ENCODE measurements at regions not wholly inside any gene's neighbourhood (a gene's known extent, or its start where the extent isn't known, plus 50 kb on each side); places are given as distances from the start of the nearest gene placed in this dataset.

DNA sequence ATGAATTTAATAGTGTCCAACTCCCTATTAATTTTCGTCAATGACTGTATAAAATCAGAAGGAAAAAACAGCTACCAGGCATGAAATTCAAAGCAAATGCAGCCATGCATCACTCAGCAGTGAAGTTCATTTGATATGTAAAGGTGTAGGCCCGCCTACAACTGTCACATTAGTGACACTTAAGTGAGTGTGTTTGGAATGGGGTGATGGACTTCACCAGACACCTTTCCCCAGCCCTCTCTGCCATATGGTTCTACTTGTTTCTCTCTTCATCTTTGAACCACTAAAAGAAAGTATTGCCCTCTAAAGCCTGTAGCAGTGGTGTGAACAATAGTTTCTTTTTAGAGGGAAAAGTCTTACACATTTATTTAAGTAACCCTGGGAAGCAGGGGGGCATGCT, 124.0 kb downstream of the SIPA1L2 start:
- H3K27me3 ChIP-seq (ENCODE audit: control insufficient read depth in 1 of 2, insufficient read depth in 2 of 2, low read length in 1 of 2), result no peaks in the 10 kb centered on the region
- no peak overlapping the region for H3K4me3 ChIP-seq (ENCODE audit: low read length in 2 of 2)
- DNase-seq (no peak), ATAC-seq (ENCODE audit: low FRiP score) (no peak)
- intact Hi-C loops (cut with DNase I), result no loop called here
- H3K27ac ChIP-seq (ENCODE audit: low read depth in 1 of 2, low read length in 2 of 2), result no peak overlapping the region
- no peaks in the 10 kb centered on the region for H3K4me1 ChIP-seq (ENCODE audit: control insufficient read depth in 1 of 2, insufficient read depth in 2 of 2, low read length in 2 of 2)
- 95% methylated on average over 2 of the region's 2 CpGs for WGBS, 2 donors
- no peaks in the 10 kb centered on the region for H3K36me3 ChIP-seq (ENCODE audit: control insufficient read depth in 1 of 2, insufficient read depth in 2 of 2, low read length in 1 of 2)
- no peaks in the 10 kb centered on the region for H3K9me3 ChIP-seq (ENCODE audit: control insufficient read depth, low read length)

DNA sequence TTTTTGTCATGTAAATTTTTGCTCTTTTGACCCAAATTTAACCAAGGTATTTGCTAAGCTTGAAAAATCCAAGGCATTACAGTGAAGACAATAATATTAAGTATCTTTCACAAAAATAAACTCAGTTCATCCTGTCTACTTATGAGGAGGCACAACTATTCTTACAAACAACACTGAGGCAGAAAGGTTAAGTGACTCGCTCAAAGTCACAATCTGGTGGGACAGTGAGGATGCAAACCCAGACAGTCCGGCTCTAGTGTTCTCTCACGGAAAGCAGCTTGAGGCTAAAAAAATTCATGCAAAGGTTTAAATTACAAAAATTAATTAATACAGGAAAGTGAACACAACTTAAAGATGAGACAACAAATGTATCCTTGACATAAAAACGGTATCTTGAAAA, 125.3 kb downstream of the SIPA1L2 start:
- WGBS, 2 donors, result 94 to 98% methylated on average over 4 of the region's 4 CpGs
- Histone ChIP-seq H3K9me3 (ENCODE audit: control insufficient read depth, low read length) (no peaks in the 10 kb centered on the region), H3K4me1 (ENCODE audit: control insufficient read depth in 1 of 2, insufficient read depth in 2 of 2, low read length in 2 of 2) (no peaks in the 10 kb centered on the region), H3K4me3 (ENCODE audit: low read length in 2 of 2) (no peak overlapping the region), H3K36me3 (ENCODE audit: control insufficient read depth in 1 of 2, insufficient read depth in 2 of 2, low read length in 1 of 2) (no peaks in the 10 kb centered on the region), H3K27me3 (ENCODE audit: control insufficient read depth in 1 of 2, insufficient read depth in 2 of 2, low read length in 1 of 2) (no peaks in the 10 kb centered on the region), H3K27ac (ENCODE audit: low read depth in 1 of 2, low read length in 2 of 2) (no peak overlapping the region)
- intact Hi-C loops (cut with DNase I), result no loop called here
- DNase-seq, result no peak
- no peak for ATAC-seq (ENCODE audit: low FRiP score)

DNA sequence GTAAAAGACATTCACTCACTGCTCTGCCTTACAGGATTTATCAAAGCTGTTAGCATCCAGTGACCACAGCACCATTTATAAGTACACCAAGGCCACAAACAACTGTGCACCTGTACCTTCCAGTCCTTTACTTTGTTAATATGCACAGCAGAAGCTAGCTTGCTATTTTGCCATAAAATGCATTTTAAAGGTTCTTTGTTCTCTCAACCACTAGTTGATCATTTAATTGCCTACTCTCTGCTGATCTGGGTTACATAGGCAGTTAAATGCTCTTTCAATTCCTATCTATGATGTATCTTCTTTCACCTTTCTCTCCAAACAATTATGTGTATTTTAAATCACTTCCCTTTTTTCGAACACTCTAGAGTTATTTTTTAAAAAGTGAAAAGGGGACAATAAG, 126.4 kb downstream of the SIPA1L2 start:
- ATAC-seq (ENCODE audit: low FRiP score) (no peak), DNase-seq (no peak)
- Histone ChIP-seq H3K9me3 (ENCODE audit: control insufficient read depth, low read length) (no peaks in the 10 kb centered on the region), H3K27ac (ENCODE audit: low read depth in 1 of 2, low read length in 2 of 2) (no peak overlapping the region), H3K4me1 (ENCODE audit: control insufficient read depth in 1 of 2, insufficient read depth in 2 of 2, low read length in 2 of 2) (no peaks in the 10 kb centered on the region), H3K27me3 (ENCODE audit: control insufficient read depth in 1 of 2, insufficient read depth in 2 of 2, low read length in 1 of 2) (no peaks in the 10 kb centered on the region), H3K36me3 (ENCODE audit: control insufficient read depth in 1 of 2, insufficient read depth in 2 of 2, low read length in 1 of 2) (no peaks in the 10 kb centered on the region), H3K4me3 (ENCODE audit: low read length in 2 of 2) (no peak overlapping the region)
- 94 to 100% methylated on average over 1 of the region's 1 CpG for WGBS, 2 donors
- intact Hi-C loops (cut with DNase I), result no loop called here

DNA sequence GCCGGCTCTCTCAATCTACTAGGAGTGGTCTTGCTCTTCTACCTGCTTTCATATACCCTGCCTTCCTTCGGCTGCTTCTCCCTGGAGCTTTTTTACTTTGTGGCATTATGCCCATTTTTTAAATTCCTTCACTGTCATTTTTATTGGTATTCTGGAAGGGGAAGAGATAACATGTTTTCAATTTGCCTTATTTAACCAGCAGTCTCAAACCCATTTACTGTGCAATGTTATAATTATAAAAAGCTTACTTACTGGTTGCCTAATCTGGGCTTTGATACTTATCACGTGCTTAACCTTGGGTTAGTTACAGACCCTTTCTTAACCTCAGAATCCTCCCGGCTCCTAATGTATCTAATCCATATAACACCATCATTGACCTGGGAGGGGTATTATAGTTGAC, 128.1 kb downstream of the SIPA1L2 start:
- Histone ChIP-seq H3K9me3 (ENCODE audit: control insufficient read depth, low read length) (no peaks in the 10 kb centered on the region), H3K36me3 (ENCODE audit: control insufficient read depth in 1 of 2, insufficient read depth in 2 of 2, low read length in 1 of 2) (peaks cover 0 to 2% of the 10 kb centered on the region in 2 donors), H3K4me3 (ENCODE audit: low read length in 2 of 2) (no peak overlapping the region), H3K27me3 (ENCODE audit: control insufficient read depth in 1 of 2, insufficient read depth in 2 of 2, low read length in 1 of 2) (no peaks in the 10 kb centered on the region), H3K27ac (ENCODE audit: low read depth in 1 of 2, low read length in 2 of 2) (no peak overlapping the region), H3K4me1 (ENCODE audit: control insufficient read depth in 1 of 2, insufficient read depth in 2 of 2, low read length in 2 of 2) (no peaks in the 10 kb centered on the region)
- DNase-seq (no peak), ATAC-seq (ENCODE audit: low FRiP score) (no peak)
- WGBS, 2 donors, result 90 to 91% methylated on average over 4 of the region's 4 CpGs
- intact Hi-C loops (cut with DNase I), result no loop called here

DNA sequence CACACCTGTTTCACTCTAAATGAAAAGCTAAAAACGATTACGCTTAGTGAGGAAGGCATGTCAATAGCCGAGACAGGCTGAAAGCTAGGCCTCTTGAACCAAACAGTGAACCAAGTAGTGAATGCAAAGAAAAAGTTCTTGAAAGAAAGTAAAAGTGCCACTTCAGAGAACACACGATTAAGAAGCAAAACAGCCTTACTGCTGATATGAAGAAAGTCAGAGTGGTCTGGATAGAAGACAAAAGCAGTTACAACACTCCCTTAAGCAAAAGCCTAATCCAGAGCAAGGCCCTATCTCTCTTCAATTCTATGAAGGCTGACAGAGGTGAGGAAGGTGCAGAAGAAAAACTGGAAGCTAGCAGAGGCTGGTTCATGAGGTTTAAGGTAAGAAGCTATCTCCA, 130.7 kb downstream of the SIPA1L2 start:
- DNase-seq (no peak), ATAC-seq (ENCODE audit: low FRiP score) (no peak)
- Histone ChIP-seq H3K4me3 (ENCODE audit: low read length in 2 of 2) (no peak overlapping the region), H3K27ac (ENCODE audit: low read depth in 1 of 2, low read length in 2 of 2) (no peak overlapping the region), H3K4me1 (ENCODE audit: control insufficient read depth in 1 of 2, insufficient read depth in 2 of 2, low read length in 2 of 2) (no peaks in the 10 kb centered on the region), H3K36me3 (ENCODE audit: control insufficient read depth in 1 of 2, insufficient read depth in 2 of 2, low read length in 1 of 2) (peaks cover 0 to 2% of the 10 kb centered on the region in 2 donors), H3K9me3 (ENCODE audit: control insufficient read depth, low read length) (no peaks in the 10 kb centered on the region), H3K27me3 (ENCODE audit: control insufficient read depth in 1 of 2, insufficient read depth in 2 of 2, low read length in 1 of 2) (no peaks in the 10 kb centered on the region)
- intact Hi-C loops (cut with DNase I), result no loop called here
- WGBS, 2 donors, result 60 to 64% methylated on average over 4 of the region's 4 CpGs

DNA sequence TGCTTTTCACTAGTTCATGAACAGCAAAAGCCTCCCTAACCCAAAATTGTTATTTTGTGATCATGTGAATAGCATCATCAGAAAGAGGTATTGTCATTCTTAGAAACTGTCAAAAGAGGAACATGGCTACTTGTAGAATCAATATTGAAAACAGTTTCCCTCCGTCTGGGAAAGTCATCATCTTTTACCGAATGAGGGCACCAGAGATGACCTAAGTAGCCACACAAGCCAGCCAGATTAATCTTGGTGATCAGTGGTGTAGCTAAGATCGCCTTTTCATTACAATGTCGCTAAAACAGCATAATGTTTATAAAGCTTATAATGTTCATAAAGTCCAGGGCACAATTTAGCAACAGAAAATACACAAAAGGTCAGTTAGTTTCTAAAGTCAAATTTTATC, 136.1 kb downstream of the SIPA1L2 start:
- no peaks in the 10 kb centered on the region for H3K27me3 ChIP-seq (ENCODE audit: control insufficient read depth in 1 of 2, insufficient read depth in 2 of 2, low read length in 1 of 2)
- H3K27ac ChIP-seq (ENCODE audit: low read depth in 1 of 2, low read length in 2 of 2), result no peak overlapping the region
- 94% methylated on average over 4 of the region's 4 CpGs for WGBS, 2 donors
- DNase-seq (no peak), ATAC-seq (ENCODE audit: low FRiP score) (no peak)
- no peaks in the 10 kb centered on the region for H3K4me1 ChIP-seq (ENCODE audit: control insufficient read depth in 1 of 2, insufficient read depth in 2 of 2, low read length in 2 of 2)
- intact Hi-C loops (cut with DNase I), result no loop called here
- no peak overlapping the region for H3K4me3 ChIP-seq (ENCODE audit: low read length in 2 of 2)
- H3K36me3 ChIP-seq (ENCODE audit: control insufficient read depth in 1 of 2, insufficient read depth in 2 of 2, low read length in 1 of 2), result peaks cover 2% of the 10 kb centered on the region in 2 donors
- no peaks in the 10 kb centered on the region for H3K9me3 ChIP-seq (ENCODE audit: control insufficient read depth, low read length)

DNA sequence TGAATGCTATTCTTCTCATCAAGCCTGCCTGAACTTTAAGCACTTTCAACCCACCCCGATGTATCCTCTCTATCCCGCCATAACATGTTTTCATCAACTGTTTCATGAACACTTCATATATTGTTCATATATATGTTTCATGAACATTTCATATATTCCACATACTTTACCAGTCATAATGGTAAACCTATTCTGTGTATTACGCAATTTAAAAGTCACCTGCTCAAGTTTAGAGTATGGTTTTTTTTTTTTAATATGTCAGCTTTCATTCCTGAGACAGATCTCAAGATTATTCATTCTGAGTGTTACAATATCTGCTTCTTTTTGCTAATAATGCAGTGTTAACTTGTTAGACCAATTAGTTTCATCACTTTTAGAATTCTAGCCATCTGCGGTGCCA, 140.7 kb downstream of the SIPA1L2 start:
- intact Hi-C loops (cut with DNase I), result no loop called here
- Histone ChIP-seq H3K9me3 (ENCODE audit: control insufficient read depth, low read length) (no peaks in the 10 kb centered on the region), H3K27ac (ENCODE audit: low read depth in 1 of 2, low read length in 2 of 2) (no peak overlapping the region), H3K4me1 (ENCODE audit: control insufficient read depth in 1 of 2, insufficient read depth in 2 of 2, low read length in 2 of 2) (peaks cover 0 to 11% of the 10 kb centered on the region in 2 donors), H3K36me3 (ENCODE audit: control insufficient read depth in 1 of 2, insufficient read depth in 2 of 2, low read length in 1 of 2) (peaks cover 0 to 2% of the 10 kb centered on the region in 2 donors), H3K4me3 (ENCODE audit: low read length in 2 of 2) (no peak overlapping the region), H3K27me3 (ENCODE audit: control insufficient read depth in 1 of 2, insufficient read depth in 2 of 2, low read length in 1 of 2) (no peaks in the 10 kb centered on the region)
- DNase-seq (no peak), ATAC-seq (ENCODE audit: low FRiP score) (no peak)
- 97 to 98% methylated on average over 4 of the region's 4 CpGs for WGBS, 2 donors

DNA sequence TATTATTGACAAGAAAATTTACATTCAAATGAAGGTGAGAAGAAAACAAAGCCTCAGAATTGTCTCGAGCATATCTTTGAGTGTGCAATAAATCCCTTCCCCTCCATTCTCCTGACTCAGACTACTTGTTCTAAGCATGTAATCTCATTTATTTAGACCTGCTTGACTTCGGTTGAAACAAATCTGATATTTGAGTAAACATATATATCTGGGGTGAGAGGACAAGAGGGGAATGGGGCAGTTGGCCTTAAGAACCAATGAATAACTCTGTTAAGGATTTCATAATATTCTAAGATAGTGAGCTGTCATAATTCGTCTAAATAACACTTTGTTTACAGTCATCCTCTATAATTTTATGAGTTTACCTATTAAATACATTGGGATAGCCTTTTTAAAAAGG, 142.7 kb downstream of the SIPA1L2 start:
- Histone ChIP-seq H3K9me3 (ENCODE audit: control insufficient read depth, low read length) (no peaks in the 10 kb centered on the region), H3K27me3 (ENCODE audit: control insufficient read depth in 1 of 2, insufficient read depth in 2 of 2, low read length in 1 of 2) (no peaks in the 10 kb centered on the region), H3K4me1 (ENCODE audit: control insufficient read depth in 1 of 2, insufficient read depth in 2 of 2, low read length in 2 of 2) (peaks cover 0 to 11% of the 10 kb centered on the region in 2 donors), H3K27ac (ENCODE audit: low read depth in 1 of 2, low read length in 2 of 2) (no peak overlapping the region), H3K36me3 (ENCODE audit: control insufficient read depth in 1 of 2, insufficient read depth in 2 of 2, low read length in 1 of 2) (peaks cover 0 to 2% of the 10 kb centered on the region in 2 donors), H3K4me3 (ENCODE audit: low read length in 2 of 2) (no peak overlapping the region)
- intact Hi-C loops (cut with DNase I), result no loop called here
- ATAC-seq (ENCODE audit: low FRiP score), result no peak
- DNase-seq, result no peak
- WGBS, 2 donors, result 66 to 70% methylated on average over 3 of the region's 3 CpGs

DNA sequence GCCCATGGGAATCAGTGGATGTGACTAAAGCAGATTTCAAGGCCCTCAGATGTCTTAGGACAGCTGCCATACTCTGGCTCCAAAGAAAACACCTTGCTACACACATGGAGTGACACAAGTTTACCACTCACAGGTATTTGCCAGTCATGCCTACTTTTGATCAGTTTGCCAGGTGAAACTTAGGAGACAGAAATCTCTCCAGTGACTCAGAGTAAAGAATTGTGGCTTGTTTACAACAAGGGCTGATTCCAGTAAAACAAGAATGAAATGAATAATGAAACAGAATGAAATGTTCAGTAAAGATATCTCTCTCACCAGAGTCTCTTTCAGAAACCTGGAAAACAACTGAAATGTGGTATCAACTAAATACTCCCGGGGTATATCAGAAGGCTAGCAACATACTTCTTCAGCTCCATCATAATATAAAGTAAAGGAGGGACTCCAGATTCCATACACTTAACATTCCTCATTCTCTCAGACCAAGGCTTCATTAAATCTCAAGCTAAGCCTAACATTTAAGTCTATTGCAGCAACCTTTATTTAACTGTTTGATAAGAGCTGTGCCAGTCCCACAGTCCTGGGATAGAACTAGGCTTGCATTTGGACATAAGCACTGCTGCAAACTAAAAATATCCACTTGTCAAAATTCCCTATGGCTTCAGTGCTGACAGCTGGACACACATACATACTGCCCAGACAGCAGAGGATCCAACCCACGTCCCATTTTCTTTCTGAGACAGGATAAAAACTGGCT, 143.3 kb downstream of the SIPA1L2 start:
- 13 to 18% methylated on average over 2 of the region's 2 CpGs for WGBS, 2 donors
- no peaks in the 10 kb centered on the region for H3K27me3 ChIP-seq (ENCODE audit: control insufficient read depth in 1 of 2, insufficient read depth in 2 of 2, low read length in 1 of 2)

More for the DNA sequence above, 143.3 kb downstream of the SIPA1L2 start:
- Histone ChIP-seq H3K9me3 (ENCODE audit: control insufficient read depth, low read length) (no peaks in the 10 kb centered on the region), H3K4me1 (ENCODE audit: control insufficient read depth in 1 of 2, insufficient read depth in 2 of 2, low read length in 2 of 2) (peaks cover 0 to 11% of the 10 kb centered on the region in 2 donors), H3K27ac (ENCODE audit: low read depth in 1 of 2, low read length in 2 of 2) (no peak overlapping the region), H3K36me3 (ENCODE audit: control insufficient read depth in 1 of 2, insufficient read depth in 2 of 2, low read length in 1 of 2) (peaks cover 0 to 2% of the 10 kb centered on the region in 2 donors), H3K4me3 (ENCODE audit: low read length in 2 of 2) (no peak overlapping the region)
- DNase-seq (no peak), ATAC-seq (ENCODE audit: low FRiP score) (no peak)
- intact Hi-C loops (cut with DNase I), result no loop called here
